Cerebellar cortex (tissue), 1 donor: ENCODE measurements at regions not wholly inside any gene's neighbourhood (a gene's known extent, or its start where the extent isn't known, plus 50 kb on each side); places are given as distances from the start of the nearest gene placed in this dataset.

Experiments used
- DNase-seq: peaks from one replicate; pipeline ENCODE4 v3.0.0-alpha.2; 2015; ENCODE audit warnings: low spot score

DNA sequence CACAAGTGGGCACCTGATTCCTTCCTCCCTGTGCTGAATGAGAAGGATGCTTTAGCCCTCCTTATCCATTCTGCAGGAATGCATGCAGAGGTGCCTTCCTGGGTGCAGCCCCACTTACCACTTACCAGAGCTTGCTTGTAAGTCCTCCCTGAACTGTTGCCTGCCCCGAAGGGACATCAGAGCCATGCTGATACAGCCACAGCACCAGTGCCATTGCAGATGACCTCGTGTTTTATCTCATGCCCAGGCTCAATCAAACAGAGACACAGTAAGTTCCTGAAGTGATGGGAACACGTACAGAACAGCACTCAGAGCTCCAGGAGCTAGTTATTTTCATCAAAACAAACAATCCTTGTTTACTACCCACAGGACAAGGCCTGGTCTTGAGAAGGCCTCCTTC, 81.9 kb downstream of the ATP1A1 start:
- DNase-seq = no peak

DNA sequence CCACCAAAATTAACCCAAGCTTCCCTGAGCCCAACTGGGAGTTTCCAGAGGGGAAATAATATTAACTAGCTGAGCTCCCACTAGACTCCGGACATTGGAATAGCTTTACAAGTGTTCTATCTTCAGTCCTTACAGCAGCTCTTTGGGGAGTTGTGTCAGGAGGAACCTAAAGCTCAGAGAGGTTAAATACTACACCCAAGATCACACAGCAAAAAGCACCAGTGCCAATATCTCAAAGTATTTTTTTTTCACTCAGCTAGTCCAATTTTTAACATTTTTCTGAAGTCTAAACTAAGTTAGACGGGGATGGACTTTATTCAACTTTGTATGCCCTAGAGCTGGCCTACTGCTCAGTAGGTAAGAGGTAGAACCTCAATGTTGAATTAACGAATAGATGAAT, 82.5 kb downstream of the ATP1A1 start:
- no peak for DNase-seq

DNA sequence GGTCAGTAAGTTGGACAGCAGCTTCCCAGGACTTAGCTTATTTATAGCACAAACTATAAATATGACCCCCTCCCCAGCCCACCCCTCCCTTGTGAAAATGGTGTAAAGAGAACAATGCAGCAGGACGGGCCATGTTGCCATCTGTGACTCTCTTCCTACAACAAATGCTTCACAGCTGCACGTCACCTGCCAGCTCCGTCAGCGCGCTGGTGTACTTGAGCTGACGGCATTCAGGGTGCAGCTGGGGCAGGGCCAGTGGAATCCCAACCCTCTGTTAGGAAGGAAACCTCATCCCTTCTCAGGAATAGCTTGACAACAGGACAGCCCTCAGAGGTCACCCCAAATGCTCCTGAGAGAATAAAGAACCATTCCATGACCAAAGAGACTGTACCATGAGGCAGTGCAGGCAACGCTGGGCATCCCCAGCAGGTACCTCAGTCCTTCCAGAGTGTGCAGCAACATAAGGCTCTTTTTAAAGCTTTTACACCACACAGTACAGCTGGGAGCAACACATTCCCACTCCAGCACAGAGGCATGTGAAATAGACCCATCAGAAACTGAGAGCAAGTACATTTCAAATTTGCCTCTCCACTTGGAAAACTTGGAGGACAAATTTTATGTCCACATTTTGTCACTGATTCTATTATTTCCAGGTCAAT, 85.0 kb downstream of the ATP1A1 start:
- DNase-seq = no peak

DNA sequence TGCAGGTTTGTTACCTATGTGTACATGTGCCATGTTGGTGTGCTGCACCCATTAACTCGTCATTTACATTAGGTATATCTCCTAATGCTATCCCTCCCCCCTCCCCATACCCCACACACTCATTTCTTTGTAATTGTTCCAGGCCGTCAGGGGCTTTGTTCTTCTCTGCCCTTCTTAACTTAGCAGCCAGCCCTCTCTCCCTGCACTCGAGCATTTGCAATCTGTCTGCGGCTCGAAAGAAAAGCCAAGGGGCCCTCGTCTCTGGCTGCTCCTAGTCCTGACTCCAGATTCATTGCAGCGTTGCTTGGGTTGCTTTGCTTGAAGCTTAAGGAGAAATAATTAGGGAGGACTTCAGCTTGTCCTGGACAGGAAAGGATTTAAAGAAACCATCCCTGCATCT, 85.7 kb downstream of the ATP1A1 start:
- no peak for DNase-seq

DNA sequence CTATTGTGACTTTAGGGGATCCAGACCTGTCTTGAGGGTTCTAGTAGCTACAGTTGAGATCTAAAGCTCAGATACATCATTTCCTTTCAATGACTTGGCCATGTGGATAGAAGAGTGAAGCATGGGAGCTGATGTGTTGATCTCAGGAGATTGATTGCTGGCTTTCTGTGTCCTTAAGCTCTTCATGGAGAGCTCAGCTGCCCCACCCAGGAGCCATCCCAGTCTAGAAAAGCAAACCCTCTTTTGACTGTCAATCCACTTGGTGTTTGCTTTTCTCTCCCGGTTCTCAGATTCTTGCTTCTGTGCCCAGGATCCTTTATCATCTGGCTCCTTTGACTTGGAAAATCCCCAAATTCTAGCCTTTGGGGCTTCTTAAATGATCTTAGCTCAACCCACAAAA, 87.2 kb downstream of the ATP1A1 start:
- no peak for DNase-seq

DNA sequence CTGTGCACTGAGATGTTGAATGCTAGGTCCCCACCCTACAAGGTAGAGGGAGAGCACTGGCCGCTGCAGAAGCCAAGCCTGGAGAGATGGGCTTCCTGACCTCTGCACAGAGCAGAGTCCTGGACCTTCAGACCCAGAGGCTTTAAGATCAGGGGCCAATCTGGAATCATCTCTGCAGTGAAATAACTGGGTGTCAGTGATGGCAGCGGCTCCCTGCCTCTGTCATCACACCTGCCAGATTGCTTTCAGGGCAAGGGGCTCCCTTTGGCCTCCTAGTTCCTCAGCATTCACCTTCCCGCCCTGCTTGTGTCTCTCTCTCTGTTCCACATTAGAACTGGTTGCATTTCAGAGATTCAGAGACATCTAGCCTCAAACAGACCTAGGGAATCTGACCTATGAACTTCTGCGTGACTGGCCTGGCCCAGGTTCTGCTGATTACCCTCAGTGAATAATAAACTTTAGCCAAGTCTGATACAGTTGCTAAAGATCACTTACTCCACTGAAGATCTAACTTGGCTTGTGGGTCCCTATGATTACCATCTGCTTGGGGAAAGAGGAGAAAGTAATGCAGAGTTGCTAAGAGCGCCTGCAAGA, 87.8 kb downstream of the ATP1A1 start:
- no peak for DNase-seq

DNA sequence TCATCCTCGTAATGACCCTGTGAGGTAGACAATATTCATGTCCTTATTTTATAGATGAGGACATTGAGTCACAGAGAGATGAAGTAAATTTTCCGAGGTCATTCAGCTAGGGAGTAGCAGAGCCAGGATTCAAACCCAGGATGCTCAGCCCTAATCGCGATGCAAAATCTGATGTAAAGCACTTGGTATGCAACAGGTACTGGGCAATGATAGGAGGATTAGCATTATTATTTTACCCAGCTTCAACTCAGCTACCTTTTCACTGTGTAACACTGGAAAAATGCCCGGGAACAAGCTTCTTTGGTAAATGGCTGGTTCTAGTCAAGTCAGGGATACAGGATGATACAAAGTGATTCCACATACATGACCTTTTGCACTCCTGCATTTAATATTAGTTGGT, 88.7 kb downstream of the ATP1A1 start:
- no peak for DNase-seq

DNA sequence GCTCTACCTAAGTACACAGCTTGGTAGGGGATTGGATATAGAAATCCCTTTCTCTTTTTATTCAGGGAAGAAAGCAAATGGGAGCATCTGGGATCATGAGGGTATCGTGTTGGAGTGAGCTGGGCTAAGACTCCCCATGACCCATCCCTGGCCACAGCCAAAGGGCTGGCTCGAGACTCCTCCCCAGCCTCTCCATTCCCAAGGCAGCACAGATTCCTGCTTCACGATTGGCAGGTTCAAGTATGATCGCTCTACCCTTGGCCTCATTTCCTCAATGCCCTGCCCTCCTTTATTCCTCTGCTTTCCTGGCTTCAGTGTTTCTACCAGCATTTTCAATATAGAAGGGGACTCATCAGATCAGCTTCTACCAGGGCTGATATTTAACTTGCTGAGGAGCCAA, 89.7 kb downstream of the ATP1A1 start:
- DNase-seq = peak; percentile 4

DNA sequence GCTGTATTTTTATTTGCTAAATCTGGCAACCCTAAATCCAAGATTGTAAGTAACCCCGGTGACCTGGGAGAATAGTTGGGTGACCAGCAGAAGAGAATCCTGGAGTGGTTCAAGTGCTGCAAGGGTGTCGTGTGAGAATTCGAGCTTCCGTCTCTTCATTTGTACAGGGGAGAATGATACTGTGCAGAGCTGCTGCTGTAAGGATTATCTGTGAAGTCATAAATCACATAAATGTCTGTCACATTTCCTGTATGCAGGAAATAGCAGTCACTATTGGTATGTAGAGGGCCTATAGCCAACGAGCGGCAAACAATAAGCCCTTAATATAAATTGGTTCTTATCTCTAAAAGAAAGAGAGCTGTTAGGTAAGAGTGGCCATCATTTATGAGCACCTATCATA, 90.7 kb downstream of the ATP1A1 start:
- DNase-seq = no peak
